ENCODE measurements at regions not wholly inside any gene's neighbourhood (a gene's known extent, or its start where the extent isn't known, plus 50 kb on each side); places are given as distances from the start of the nearest gene placed in this dataset.

DNA sequence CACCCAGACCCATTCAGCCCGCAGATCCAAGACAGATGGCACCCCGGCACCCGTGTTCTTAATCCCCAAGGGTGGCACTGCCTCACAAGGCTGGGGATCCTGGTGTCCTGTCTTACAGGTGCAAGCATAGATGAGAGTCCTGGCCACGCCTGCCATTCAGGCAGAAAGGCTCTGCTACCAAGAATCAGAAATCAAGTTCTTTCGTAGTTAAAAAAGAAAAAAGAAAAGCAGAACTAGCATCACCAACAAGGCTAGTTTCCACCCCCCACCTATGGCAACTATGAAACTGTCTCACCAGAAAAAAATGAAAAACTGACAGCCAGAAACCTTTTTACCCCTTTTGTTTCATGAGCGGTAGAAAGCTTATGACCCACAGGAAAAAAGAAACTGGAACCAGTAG, 170.4 kb downstream of the SYK start:
- H3K27me3 Mint-ChIP-seq (ENCODE audit: unreplicated experiment), result no peaks in the 10 kb centered on the region
- no peak for DNase-seq (ENCODE audit: extremely low spot score, unreplicated experiment)
- peaks cover 54% of the 10 kb centered on the region for H3K4me1 Mint-ChIP-seq (ENCODE audit: unreplicated experiment)
- peak overlapping the region; percentile 63 for H3K27ac Mint-ChIP-seq (ENCODE audit: unreplicated experiment)
- TF ChIP-seq, protein P1, sequence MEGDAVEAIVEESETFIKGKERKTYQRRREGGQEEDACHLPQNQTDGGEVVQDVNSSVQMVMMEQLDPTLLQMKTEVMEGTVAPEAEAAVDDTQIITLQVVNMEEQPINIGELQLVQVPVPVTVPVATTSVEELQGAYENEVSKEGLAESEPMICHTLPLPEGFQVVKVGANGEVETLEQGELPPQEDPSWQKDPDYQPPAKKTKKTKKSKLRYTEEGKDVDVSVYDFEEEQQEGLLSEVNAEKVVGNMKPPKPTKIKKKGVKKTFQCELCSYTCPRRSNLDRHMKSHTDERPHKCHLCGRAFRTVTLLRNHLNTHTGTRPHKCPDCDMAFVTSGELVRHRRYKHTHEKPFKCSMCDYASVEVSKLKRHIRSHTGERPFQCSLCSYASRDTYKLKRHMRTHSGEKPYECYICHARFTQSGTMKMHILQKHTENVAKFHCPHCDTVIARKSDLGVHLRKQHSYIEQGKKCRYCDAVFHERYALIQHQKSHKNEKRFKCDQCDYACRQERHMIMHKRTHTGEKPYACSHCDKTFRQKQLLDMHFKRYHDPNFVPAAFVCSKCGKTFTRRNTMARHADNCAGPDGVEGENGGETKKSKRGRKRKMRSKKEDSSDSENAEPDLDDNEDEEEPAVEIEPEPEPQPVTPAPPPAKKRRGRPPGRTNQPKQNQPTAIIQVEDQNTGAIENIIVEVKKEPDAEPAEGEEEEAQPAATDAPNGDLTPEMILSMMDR (IDR thresholded peaks at IDR 0.05), result no peak
- no peak overlapping the region for H3K4me3 Mint-ChIP-seq (ENCODE audit: unreplicated experiment)
- no peaks in the 10 kb centered on the region for H3K36me3 Mint-ChIP-seq (ENCODE audit: unreplicated experiment)
- H3K9me3 Mint-ChIP-seq (ENCODE audit: unreplicated experiment), result no peaks in the 10 kb centered on the region

DNA sequence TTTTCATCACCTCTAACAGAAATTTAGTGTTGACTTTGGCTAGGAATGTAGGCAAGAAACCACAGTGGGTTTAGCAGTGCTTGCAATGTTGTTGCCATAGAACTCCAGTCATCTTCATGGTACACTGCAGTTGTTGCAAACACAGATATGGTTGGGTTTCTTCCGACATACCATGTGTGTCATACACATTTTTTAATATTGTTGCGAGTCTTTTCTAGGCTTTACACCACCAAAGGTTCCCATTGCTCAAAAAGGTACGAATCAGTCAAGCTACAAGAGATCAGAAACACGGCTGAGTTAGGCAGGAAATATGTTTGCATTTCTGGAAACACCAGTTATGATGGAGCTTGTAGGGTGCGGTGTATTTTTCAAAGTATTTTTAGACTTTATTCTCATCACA, 172.4 kb downstream of the SYK start:
- Mint-ChIP-seq H3K4me3 (ENCODE audit: unreplicated experiment) (no peak overlapping the region), H3K36me3 (ENCODE audit: unreplicated experiment) (no peaks in the 10 kb centered on the region), H3K27ac (ENCODE audit: unreplicated experiment) (peak overlapping the region; percentile 60), H3K4me1 (ENCODE audit: unreplicated experiment) (peaks cover 46% of the 10 kb centered on the region), H3K9me3 (ENCODE audit: unreplicated experiment) (no peaks in the 10 kb centered on the region), H3K27me3 (ENCODE audit: unreplicated experiment) (no peaks in the 10 kb centered on the region)
- DNase-seq (ENCODE audit: extremely low spot score, unreplicated experiment), result no peak
- TF ChIP-seq, protein P1 (IDR thresholded peaks at IDR 0.05), result no peak

DNA sequence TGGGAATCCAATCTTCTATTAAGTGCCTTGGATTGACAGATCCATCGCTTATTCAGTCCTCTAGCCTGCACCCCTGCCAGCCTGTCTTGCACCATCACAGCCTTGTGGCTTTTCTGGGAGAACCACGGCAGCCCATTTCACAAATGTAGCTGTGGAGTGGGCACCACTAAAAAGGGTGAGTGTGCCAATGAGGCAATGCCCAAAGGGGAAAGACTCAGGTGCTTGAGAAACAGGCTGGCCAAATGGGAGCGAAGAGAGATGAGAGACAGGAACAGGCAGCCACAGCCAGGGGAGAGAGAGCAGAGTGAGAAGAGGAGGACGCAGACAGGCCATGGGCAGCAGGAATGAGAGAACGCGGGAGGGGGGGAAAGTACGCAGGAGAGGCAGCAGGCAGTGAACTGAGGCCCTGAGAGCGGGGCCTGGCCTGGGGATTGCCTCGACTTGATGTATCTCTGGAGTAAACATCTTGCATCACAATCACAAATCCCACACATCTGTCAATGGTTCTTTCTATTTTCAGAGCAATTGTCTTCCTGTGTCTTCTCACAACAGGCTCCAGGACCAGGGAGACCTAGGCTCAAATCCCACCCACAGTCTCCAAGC, 173.1 kb downstream of the SYK start:
- no peaks in the 10 kb centered on the region for H3K9me3 Mint-ChIP-seq (ENCODE audit: unreplicated experiment)
- H3K27ac Mint-ChIP-seq (ENCODE audit: unreplicated experiment), result peak overlapping the region; percentile 60
- no peak overlapping the region for H3K4me3 Mint-ChIP-seq (ENCODE audit: unreplicated experiment)
- no peaks in the 10 kb centered on the region for H3K36me3 Mint-ChIP-seq (ENCODE audit: unreplicated experiment)
- TF ChIP-seq, protein P1 (IDR thresholded peaks at IDR 0.05), result no peak
- no peaks in the 10 kb centered on the region for H3K27me3 Mint-ChIP-seq (ENCODE audit: unreplicated experiment)
- peaks cover 51% of the 10 kb centered on the region for H3K4me1 Mint-ChIP-seq (ENCODE audit: unreplicated experiment)
- no peak for DNase-seq (ENCODE audit: extremely low spot score, unreplicated experiment)

DNA sequence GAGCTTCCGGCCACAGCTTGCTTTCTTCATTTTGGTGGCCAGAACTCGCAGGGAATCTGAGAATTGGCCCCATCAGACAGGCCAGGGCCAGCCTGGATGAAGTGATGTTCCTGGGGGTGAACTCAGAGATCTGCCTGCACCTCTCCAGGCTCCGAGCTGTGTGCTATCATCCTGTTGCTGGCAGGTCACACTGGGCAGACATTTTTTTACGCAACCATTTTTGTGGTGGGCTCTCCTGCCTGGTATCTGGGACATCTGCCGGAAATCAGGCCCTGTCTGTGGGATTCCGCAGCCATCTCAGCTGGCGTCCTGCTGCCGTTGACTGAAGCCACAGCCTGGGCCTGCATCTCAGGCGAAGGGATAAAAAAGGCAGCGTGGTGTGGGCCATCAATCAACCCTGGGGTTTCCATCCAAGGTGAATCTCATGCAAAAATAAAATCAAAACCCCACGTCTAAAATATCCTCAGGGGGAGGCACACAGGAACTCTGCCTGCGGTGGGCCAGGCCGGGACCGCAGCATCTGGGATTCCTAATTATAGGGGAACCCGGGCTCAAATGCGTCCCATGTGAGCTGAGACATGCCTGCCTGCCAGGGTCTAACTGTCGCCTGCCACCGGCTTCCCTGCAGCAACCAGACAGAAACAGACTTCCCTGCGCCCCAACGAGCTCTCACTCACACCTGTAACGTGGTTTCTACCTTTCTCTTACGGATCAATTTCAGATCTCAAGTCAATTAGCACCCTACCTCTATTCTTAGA, 174.3 kb downstream of the SYK start:
- TF ChIP-seq, protein P1 (IDR thresholded peaks at IDR 0.05), result no peak
- no peaks in the 10 kb centered on the region for H3K36me3 Mint-ChIP-seq (ENCODE audit: unreplicated experiment)

DNA sequence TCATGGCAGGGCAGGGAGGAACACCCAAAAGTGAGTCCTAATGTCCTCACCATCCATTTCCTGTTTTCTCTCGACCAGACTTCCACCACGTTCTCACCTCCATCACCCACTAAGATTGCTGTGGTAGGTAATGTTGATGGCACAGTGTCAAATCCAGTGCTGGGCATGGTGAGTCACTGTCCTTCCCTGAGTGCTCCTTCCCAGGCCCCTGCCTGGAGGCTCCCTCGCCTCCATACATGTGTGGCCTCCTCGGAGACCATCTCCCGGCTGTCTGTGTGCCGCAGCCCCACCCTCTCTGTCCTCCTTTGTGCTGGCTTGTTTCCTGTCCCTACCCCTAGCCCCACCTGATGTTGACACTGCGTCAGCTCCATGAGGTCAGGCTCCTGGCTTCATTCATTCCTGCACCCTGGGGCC, 177.5 kb downstream of the SYK start:
- TF ChIP-seq, protein P1 (IDR thresholded peaks at IDR 0.05), result no peak
- no peaks in the 10 kb centered on the region for H3K9me3 Mint-ChIP-seq (ENCODE audit: unreplicated experiment)
- no peaks in the 10 kb centered on the region for H3K27me3 Mint-ChIP-seq (ENCODE audit: unreplicated experiment)
- peaks cover 18% of the 10 kb centered on the region for H3K4me1 Mint-ChIP-seq (ENCODE audit: unreplicated experiment)
- no peak overlapping the region for H3K4me3 Mint-ChIP-seq (ENCODE audit: unreplicated experiment)
- H3K36me3 Mint-ChIP-seq (ENCODE audit: unreplicated experiment), result no peaks in the 10 kb centered on the region
- DNase-seq (ENCODE audit: extremely low spot score, unreplicated experiment), result peak; percentile 64
- H3K27ac Mint-ChIP-seq (ENCODE audit: unreplicated experiment), result no peak overlapping the region

More for the DNA sequence above, 174.3 kb downstream of the SYK start:
- H3K4me1 Mint-ChIP-seq (ENCODE audit: unreplicated experiment), result peaks cover 40% of the 10 kb centered on the region
- H3K4me3 Mint-ChIP-seq (ENCODE audit: unreplicated experiment), result no peak overlapping the region
- DNase-seq (ENCODE audit: extremely low spot score, unreplicated experiment), result no peak
- H3K27me3 Mint-ChIP-seq (ENCODE audit: unreplicated experiment), result no peaks in the 10 kb centered on the region
- no peak overlapping the region for H3K27ac Mint-ChIP-seq (ENCODE audit: unreplicated experiment)
- no peaks in the 10 kb centered on the region for H3K9me3 Mint-ChIP-seq (ENCODE audit: unreplicated experiment)
